C1 segment of cervical spinal cord (tissue), 14 donors: ENCODE measurements at regions not wholly inside any gene's neighbourhood (a gene's known extent, or its start where the extent isn't known, plus 50 kb on each side); places are given as distances from the start of the nearest gene placed in this dataset.

Experiments
- DNase-seq, 14 donors: peaks; one replicate each; lab custom pipeline; 2025; lab: John Stamatoyannopoulos, UW

GRCh38 chr1:244256086-244256676, 195.5 kb downstream of the ADSS2 start:
- no peak for DNase-seq

GRCh38 chr1:244264163-244264562, 187.5 kb downstream of the ADSS2 start:
- DNase-seq: no peak

DNA sequence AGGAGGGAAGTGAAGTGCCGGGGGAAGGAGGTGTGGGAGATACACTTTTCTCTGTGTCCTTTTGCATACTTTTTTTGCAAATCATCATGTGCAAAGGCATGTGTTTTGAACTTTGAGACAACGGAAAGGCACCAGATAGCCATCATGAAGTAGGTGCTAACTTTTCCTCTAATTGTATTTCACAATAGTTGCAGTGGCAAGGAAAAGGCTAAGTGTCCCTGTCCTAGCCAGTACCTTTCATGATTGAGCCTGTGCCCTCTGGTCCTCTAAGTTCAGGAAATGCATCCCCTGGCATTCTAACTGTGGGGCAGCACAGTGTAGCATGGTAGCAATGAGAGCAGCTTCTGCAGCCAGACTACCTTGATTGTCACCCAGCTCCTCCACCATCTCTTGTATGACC, 186.2 kb downstream of the ADSS2 start:
- DNase-seq: no peak

- DNase-seq: no peak
Measured at GRCh38 chr1:244269169-244269568, 182.5 kb downstream of the ADSS2 start.

DNA sequence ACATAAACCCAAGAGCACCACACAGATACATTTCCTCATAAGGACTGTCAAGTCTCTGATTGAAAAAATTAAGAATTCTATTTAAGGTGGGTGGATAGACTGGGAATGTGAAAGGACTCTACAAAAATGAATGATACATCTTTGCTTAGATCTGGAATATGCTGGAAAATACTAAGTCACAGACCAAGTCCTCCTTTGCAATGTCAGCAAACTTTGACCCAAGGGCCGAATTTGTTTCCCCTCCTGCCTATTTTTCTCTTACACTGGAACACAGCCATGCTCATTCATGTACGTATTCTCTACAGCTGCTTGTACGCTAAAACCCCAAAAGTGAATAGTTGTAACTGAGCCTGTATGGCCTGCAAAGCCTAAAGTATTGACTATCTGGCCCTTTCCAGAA, 180.7 kb downstream of the ADSS2 start:
- DNase-seq: no peak

DNA sequence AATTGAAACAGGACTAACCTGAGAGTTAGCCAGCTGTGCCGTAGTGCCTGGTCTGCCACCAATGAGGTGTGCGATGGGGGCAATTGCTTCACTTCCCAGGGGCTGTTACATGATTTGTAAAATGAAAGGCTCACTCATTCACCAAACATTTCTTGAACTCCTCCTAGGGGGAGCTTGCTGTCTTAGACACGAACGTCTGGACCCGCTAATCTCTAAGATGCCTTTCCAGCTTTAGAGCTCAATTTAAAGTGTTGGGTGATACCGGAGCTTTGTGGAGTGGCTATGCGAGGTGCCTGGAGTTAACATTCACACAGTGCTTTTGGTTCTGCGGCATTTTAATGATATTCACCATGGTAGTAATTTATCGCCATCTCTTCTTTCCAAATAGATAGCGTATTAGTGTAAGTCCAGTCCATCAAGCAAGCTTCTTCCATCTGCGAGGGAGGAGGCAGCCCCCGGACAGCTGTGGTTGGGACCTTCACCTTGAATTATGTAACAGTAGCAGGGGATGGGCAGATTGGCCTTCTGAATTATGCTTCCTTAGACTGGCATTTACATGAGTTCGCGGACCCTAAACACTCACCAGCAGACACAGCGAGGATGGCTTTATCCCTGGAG, 179.9 kb downstream of the ADSS2 start:
- DNase-seq: no peak

DNA sequence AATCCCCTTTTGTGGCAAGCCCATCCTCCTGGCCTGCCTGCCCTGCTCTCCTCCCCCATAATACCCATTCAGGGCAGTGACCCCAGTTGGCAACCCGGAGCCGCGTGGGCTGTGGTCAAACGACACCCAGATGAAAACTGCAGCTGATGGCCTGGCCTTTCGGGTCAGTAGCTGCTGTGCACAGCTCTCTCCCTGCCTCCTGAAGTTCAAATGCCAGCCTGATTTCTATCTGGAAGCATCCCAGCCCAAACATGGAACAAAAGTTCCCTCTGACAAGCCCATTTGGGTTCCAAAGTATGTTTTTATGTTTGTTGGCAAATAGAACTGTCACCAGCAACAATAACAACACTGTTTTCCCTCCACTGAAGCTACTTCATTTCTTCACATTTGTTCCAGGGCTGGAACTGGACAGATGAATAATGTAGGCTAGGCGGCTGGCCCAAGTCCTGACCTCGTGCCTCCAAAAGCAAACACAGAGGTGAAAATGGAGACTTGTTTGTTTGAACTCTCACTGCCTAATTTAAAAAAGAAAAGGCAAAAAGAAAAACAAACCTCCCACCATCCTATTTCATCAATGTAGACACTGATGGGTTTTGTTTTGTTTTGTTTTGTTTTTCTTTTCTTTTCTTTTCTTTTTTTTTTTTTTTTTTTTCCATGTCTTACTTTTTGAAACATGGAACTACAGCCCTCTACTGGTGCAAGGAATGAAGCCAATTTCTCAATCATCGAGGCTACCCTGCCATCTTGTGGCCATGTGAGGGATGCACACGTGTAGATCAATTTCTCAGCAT, 179.0 kb downstream of the ADSS2 start:
- DNase-seq: peak in 12 of 14 donors; percentile 35 to 87 (median 70)

- DNase-seq: no peak
Measured at GRCh38 chr1:244273262-244273844, 178.4 kb downstream of the ADSS2 start.

DNA sequence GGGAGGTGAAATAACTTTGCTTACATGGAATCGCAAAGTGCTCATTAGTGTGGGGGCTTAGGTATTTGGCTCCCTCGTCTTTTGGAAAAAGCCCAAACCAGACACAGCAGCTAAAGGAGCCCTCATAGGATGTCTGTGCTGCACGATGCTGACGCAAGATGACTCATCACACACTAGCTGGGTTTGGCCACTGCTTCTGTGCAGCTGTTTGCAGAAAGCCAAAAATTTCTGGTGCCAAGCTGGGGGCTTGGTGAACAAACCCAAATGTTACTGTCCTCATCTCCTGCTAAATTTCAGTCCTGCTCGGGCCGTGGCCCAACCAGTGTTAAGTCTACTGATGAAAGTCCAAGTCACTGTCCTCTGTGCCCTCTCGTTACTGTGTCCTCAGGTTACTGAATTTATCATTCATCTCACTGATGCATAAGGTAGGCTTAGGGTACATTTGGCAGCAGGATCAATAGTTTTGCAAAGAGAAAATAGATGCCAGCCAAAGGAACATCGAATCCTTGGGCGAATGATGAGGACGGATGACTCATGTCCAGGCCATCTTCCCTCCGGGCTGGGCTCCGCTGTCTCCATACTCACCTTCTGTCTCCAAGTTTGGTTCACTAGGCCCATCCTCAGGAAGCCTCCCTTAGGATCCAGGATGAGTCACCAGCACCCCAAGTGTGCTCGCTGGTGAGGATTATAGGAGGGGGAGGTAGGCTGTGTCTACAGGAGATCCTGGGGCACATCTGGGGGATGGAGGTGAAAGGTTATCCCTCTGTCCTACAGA, 177.7 kb downstream of the ADSS2 start:
- peak in 6 of 14 donors; percentile 10 to 53 (median 35) for DNase-seq

GRCh38 chr1:244276646-244277045, 175.1 kb downstream of the ADSS2 start:
- no peak for DNase-seq

DNA sequence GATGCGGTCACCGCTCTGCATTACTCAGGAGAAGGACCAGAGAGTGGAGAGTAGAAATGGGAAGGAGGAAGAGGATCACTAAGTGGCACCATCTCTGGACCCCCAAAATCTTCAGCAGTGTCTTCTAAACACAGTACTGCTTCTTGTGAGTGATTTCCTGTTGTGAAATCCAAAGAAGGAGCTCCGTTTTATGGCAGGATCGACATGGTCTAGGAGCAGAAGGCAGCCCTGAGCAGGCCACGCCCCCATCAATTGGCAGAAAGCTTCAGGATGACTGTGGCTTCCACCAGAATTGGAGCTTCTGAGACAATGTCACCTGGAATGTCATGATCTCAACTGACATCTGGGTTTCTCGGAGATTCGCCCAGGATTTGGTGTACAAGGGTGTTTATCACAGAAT, 171.5 kb downstream of the ADSS2 start:
- DNase-seq: no peak

DNA sequence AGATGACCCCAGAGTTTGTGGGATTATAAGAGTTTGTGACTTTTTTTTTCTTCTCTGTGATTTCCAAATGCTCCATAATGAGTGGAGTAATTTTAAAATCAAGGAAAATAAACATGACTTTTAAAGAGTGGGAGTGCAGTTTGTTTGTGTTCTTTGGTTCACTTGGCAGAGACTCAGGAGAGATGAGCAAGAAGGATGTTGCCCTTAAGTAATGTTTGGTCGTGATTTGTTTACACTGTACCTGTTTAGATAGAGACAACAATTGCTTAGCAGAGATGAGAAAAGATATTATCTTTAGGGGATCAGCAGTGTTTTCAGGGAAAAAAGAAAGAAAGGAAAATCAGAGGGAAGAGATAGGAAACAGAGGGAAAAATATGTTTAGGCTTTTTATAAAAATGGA, 170.8 kb downstream of the ADSS2 start:
- DNase-seq: no peak

- DNase-seq: no peak
Measured at GRCh38 chr1:244283772-244284171, 167.9 kb downstream of the ADSS2 start.

- DNase-seq: no peak
Measured at GRCh38 chr1:244284641-244285156, 167.0 kb downstream of the ADSS2 start.

DNA sequence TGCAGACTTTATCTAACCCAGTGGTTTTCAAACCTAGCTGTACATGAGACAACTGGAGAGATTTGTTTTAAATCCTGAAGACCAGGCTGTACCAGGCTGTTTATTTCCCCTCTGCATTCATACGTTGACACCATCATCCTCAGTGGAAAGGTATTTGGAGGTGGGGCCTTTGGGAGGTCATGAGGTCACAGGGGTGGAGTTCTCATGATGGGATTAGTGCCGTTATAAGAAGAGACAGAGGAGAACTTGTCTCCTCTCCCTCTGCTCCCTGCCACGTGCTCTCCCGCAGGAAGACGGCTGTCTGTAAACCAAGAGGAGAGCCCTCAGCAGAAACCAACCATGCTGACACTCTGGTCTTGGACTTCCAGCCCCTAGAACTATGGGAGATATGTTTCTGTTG, 165.4 kb downstream of the ADSS2 start:
- DNase-seq: no peak

- DNase-seq: no peak
Measured at GRCh38 chr1:244287726-244288125, 164.0 kb downstream of the ADSS2 start.

DNA sequence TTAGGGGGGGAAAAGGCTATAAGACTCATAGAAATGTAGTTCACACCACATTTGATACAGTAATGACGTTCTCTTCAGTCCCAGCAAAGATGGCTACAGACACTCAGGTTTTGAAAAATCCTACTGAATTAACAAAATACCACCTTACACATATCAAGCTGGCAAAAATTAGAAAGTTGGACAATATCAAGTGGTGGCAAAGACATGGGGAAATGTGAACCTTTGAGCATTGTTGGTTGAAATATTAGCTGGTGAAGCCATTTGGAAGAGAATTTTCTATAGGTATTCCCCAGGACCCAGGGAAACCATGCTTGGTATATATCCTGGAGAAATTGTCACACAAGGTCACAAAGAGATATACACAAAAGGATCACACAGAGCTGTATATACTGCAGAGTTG, 163.0 kb downstream of the ADSS2 start:
- DNase-seq: no peak

DNA sequence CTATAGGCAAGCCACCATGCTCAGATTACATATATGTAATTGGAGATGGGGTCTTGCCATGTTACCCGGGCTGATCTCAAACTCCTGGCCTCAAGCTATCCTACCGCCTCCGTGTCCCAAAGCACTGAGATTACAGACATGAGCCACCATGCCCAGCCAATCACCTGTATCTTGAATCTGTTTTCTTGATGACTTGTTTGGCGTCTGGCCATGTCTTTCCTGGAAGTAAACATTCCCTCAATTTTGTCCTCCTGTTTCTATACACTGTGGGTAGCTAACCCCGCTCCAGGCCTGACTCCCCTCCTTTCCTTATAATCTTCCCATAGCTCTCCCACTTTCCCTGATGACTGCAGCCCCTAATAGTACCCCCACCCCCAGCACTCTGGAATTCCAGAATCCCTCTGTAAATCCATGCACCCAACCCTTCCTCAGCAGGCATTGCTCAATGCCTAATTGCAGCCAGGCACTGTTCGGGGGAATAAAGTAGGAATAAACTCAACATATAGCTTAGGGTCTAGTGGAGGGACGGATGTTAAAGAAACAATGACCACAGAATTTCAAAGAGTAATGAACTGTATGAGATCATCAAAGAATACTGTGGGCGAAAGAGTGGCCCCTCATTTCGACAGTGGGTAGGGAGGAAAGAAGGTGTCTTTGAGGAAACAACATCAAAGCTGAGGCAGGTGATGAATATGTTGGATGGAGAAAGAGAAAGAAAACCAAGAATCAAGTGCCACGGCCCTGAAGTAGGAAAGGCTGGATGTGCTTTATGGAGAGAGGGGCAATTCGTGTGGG, 161.5 kb downstream of the ADSS2 start:
- no peak for DNase-seq

- no peak for DNase-seq
Measured at GRCh38 chr1:244291236-244292201, 160.2 kb downstream of the ADSS2 start.
